ENCODE measurements at regions not wholly inside any gene's neighbourhood (a gene's known extent, or its start where the extent isn't known, plus 50 kb on each side); places are given as distances from the start of the nearest gene placed in this dataset.
"Not testable (repeated sequence)": the region's sequence is repeated elsewhere in the genome, so short reads cannot be mapped to it uniquely, and the experiment has no call there.

GRCh38 chr6:135603249-135603648 lies 105.7 kb upstream of the AHI1 start:
- TF ChIP-seq POLR2A (IDR thresholded peaks at IDR 0.05) (no peak), POLR2AphosphoS5 (IDR thresholded peaks at IDR 0.05) (no peak), CTCF (IDR thresholded peaks at IDR 0.05) (no peak)
- Histone ChIP-seq H3K27ac (no peak overlapping the region), H3K27me3 (no peaks in the 10 kb centered on the region), H3K36me3 (no peaks in the 10 kb centered on the region), H3K9me3 (no peaks in the 10 kb centered on the region), H3K4me1 (no peaks in the 10 kb centered on the region), H3K4me3 (no peak overlapping the region)
- no peak for DNase-seq (ENCODE audit: low spot score in 2 of 2)
- intact Hi-C loops (cut with DNase I; ENCODE audit: low total_unique reads) = no loop called here

- no peak for TF ChIP-seq POLR2A (IDR thresholded peaks at IDR 0.05)
- TF ChIP-seq POLR2AphosphoS5 (IDR thresholded peaks at IDR 0.05) = no peak
- TF ChIP-seq CTCF (IDR thresholded peaks at IDR 0.05) = no peak
- Histone ChIP-seq H3K4me3 (no peak overlapping the region), H3K4me1 (no peaks in the 10 kb centered on the region), H3K27me3 (no peaks in the 10 kb centered on the region), H3K27ac (no peak overlapping the region), H3K9me3 (no peaks in the 10 kb centered on the region), H3K36me3 (no peaks in the 10 kb centered on the region)
- intact Hi-C loops (cut with DNase I; ENCODE audit: low total_unique reads) = no loop called here
- DNase-seq (ENCODE audit: low spot score in 2 of 2) = no peak
Measured at GRCh38 chr6:135604035-135604860, 106.7 kb upstream of the AHI1 start.

GRCh38 chr6:135605278-135605790 lies 107.8 kb upstream of the AHI1 start:
- no peaks in the 10 kb centered on the region for H3K4me1 ChIP-seq
- intact Hi-C loops (cut with DNase I; ENCODE audit: low total_unique reads) = no loop called here
- no peak overlapping the region for H3K27ac ChIP-seq
- H3K9me3 ChIP-seq = no peaks in the 10 kb centered on the region
- H3K4me3 ChIP-seq = no peak overlapping the region
- no peak for TF ChIP-seq POLR2A (IDR thresholded peaks at IDR 0.05)
- no peak for TF ChIP-seq POLR2AphosphoS5 (IDR thresholded peaks at IDR 0.05)
- TF ChIP-seq CTCF (IDR thresholded peaks at IDR 0.05) = no peak
- no peak for DNase-seq (ENCODE audit: low spot score in 2 of 2)
- no peaks in the 10 kb centered on the region for H3K27me3 ChIP-seq
- no peaks in the 10 kb centered on the region for H3K36me3 ChIP-seq

GRCh38 chr6:135606392-135606791 lies 108.9 kb upstream of the AHI1 start:
- H3K4me1 ChIP-seq = no peaks in the 10 kb centered on the region
- no peaks in the 10 kb centered on the region for H3K36me3 ChIP-seq
- no peaks in the 10 kb centered on the region for H3K27me3 ChIP-seq
- H3K9me3 ChIP-seq = no peaks in the 10 kb centered on the region
- no peak overlapping the region for H3K4me3 ChIP-seq
- H3K27ac ChIP-seq = no peak overlapping the region
- TF ChIP-seq CTCF (IDR thresholded peaks at IDR 0.05) (no peak), POLR2AphosphoS5 (IDR thresholded peaks at IDR 0.05) (no peak), POLR2A (IDR thresholded peaks at IDR 0.05) (no peak)
- intact Hi-C loops (cut with DNase I; ENCODE audit: low total_unique reads) = no loop called here
- no peak for DNase-seq (ENCODE audit: low spot score in 2 of 2)

- Histone ChIP-seq H3K9me3 (no peaks in the 10 kb centered on the region), H3K36me3 (no peaks in the 10 kb centered on the region), H3K27me3 (no peaks in the 10 kb centered on the region), H3K4me1 (no peaks in the 10 kb centered on the region), H3K27ac (no peak overlapping the region), H3K4me3 (no peak overlapping the region)
- intact Hi-C loops (cut with DNase I; ENCODE audit: low total_unique reads) = no loop called here
- no peak for TF ChIP-seq POLR2A (IDR thresholded peaks at IDR 0.05)
- DNase-seq (ENCODE audit: low spot score in 2 of 2) = no peak
Measured at GRCh38 chr6:135608031-135608430, 110.5 kb upstream of the AHI1 start.

- H3K27ac ChIP-seq; H3K4me1 ChIP-seq; H3K9me3 ChIP-seq; H3K4me3 ChIP-seq; H3K27me3 ChIP-seq; H3K36me3 ChIP-seq; DNase-seq (ENCODE audit: low spot score in 2 of 2); intact Hi-C loops (cut with DNase I; ENCODE audit: low total_unique reads): not testable (repeated sequence)
Measured at GRCh38 chr6:135610192-135610591, 112.7 kb upstream of the AHI1 start.

Data from breast epithelium (tissue), 4 donors.